Skeletal muscle tissue (tissue), 3 donors: ENCODE measurements at regions not wholly inside any gene's neighbourhood (a gene's known extent, or its start where the extent isn't known, plus 50 kb on each side); places are given as distances from the start of the nearest gene placed in this dataset.

ENCODE experiments used
- H3K27ac ChIP-seq: one replicate; pipeline ENCODE4 v1.7.0; 2013; ENCODE audit warnings: mild to moderate bottlenecking, low read depth, low read length, inconsistent platforms
- H3K27me3 ChIP-seq, 3 donors: one replicate each; pipeline ENCODE4 v1.7.0; 2013; ENCODE audit warnings: low read length in 3 of 3; ENCODE audit not compliant: control insufficient read depth in 3 of 3, insufficient read depth in 3 of 3
- H3K36me3 ChIP-seq, 3 donors: one replicate each; pipeline ENCODE4 v1.7.0; 2013; ENCODE audit warnings: low read length in 3 of 3; ENCODE audit not compliant: control insufficient read depth in 3 of 3, insufficient read depth in 3 of 3
- H3K4me1 ChIP-seq, 3 donors: one replicate each; pipeline ENCODE4 v1.7.0; 2013; ENCODE audit warnings: low read length in 3 of 3, mild to moderate bottlenecking in 3 of 3; ENCODE audit not compliant: control insufficient read depth in 3 of 3, insufficient read depth in 3 of 3
- H3K4me3 ChIP-seq, 3 donors: one replicate each; pipeline ENCODE4 v1.7.0; 2013; ENCODE audit warnings: low read length in 3 of 3
- H3K9ac ChIP-seq, 3 donors: one replicate each; pipeline ENCODE4 v1.7.0; 2013; ENCODE audit warnings: low read length in 3 of 3, mild to moderate bottlenecking in 3 of 3, moderate library complexity in 2 of 3, low read depth in 1 of 3
- H3K9me3 ChIP-seq, 3 donors: one replicate each; pipeline ENCODE4 v1.7.0; 2013; ENCODE audit warnings: low read length in 3 of 3; ENCODE audit not compliant: control insufficient read depth in 3 of 3
- donor health status: Osteomylitis.

DNA sequence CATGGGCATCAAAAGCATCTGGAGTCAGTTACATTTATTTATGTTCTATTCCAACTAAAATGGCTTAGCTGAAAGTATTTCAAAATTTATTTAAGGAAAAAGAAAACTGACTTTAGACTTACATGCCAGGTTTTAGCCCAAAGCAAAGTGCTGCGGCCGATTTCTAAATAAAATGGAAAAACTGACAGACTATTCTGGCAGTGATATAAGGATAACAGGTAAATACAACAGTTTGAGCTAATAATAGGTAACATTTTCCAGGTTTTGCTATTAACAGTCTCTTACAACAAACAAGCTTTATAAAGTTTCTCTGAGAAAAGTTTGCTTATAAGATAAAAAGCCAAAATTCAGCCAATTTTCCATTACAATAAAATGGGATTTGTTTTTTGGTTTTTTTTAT is 937.2 kb upstream of the FLRT2 start:
- no peaks in the 10 kb centered on the region for H3K9me3 ChIP-seq
- no peaks in the 10 kb centered on the region for H3K27me3 ChIP-seq
- no peaks in the 10 kb centered on the region for H3K4me1 ChIP-seq
- no peak overlapping the region for H3K9ac ChIP-seq
- no peak overlapping the region for H3K27ac ChIP-seq
- H3K36me3 ChIP-seq: no peaks in the 10 kb centered on the region
- no peak overlapping the region for H3K4me3 ChIP-seq

DNA sequence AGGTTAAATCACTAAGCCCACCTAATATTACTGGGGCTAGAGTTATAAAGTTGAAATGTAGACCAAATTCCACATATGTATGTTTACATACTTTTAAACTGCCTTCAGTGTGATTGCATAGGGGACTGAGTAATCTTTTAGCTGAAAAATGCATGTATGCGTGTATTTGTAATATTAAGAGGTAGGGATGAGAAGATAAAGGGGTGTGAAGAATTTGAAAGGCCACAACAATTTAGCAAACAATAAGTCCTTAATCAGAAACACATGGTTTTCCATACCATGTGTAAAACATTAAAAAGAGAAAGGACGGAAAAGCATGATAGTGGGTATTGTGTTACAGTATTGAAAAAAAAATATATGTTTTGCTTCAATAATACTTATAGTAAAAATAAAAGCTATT is 919.9 kb upstream of the FLRT2 start:
- Histone ChIP-seq H3K4me3 (no peak overlapping the region), H3K27me3 (no peaks in the 10 kb centered on the region), H3K9ac (no peak overlapping the region), H3K4me1 (no peaks in the 10 kb centered on the region), H3K27ac (no peak overlapping the region), H3K36me3 (no peaks in the 10 kb centered on the region), H3K9me3 (no peaks in the 10 kb centered on the region)

DNA sequence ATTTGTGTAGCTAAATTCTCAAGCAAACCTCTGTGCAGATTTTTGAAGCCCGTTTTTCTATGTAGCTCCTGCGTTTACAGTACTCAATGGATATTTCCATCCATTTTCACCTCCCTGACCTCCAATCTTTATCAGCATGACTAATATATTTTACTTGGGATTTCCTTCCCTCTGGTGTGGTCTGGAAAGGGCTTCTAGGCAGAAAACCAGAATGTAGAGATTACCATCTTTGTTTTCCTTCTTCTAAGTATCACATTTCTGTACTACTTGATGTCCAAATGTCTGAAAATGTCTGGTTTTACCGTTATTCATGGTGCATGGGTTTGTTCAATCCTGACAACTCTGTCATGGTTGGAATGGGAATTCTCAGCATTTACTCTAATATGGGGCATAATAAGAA is 907.6 kb upstream of the FLRT2 start:
- H3K9ac ChIP-seq: no peak overlapping the region

DNA sequence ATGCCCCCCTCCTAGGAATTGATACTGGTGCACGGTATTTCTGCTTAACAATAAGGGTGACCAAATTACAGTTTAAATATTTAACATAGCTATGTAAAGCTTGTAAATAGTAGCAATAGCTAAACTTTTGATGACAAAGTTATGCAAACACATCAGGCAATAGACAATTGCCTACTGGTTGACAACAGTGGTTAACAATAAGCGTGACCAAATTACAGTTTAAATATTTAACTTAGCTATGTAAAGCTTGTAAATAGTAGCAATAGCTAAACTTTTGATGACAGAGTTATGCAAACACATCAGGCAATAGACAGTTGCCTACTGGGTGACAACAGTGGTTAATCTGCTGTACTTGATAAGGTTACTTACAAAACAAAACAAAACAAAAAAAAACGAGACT is 886.5 kb upstream of the FLRT2 start:
- H3K9ac ChIP-seq: no peak overlapping the region
- H3K27ac ChIP-seq: no peak overlapping the region

More for the DNA sequence above, 907.6 kb upstream of the FLRT2 start:
- Histone ChIP-seq H3K36me3 (no peaks in the 10 kb centered on the region), H3K4me3 (no peak overlapping the region), H3K9me3 (no peaks in the 10 kb centered on the region), H3K27ac (no peak overlapping the region), H3K27me3 (no peaks in the 10 kb centered on the region), H3K4me1 (no peaks in the 10 kb centered on the region)

DNA sequence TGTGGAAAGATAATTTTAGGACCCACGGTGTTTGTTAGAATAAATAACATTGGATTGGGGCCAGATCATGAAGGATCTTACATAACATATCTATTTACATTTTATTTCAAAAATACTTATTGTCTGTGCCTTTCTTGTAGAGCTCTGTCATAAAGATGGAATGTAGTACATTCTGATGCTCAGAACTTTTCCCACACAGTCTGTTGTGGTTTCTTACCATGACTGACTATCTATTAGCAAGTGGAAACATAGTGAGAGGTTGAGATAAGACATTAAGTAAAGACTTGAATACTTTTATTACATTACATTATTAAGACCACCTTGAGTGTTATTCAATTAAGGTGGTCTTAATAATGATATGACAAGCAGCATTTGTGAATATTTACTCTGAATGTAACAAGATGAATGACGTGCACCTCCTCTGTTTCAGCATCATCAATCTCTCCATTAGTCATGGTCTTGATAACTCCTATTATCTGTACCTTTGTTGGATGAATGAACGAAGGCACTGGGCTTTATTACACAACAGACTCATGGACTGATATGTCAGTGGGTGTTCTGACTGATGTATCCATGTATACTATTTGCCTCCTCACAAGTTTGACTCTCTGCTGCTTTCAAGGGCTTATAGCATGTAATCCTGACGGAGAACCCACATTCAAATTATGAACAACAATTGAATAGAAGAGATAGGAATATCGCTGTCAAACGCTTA is 883.0 kb upstream of the FLRT2 start:
- H3K9ac ChIP-seq: no peak overlapping the region
- H3K27ac ChIP-seq: no peak overlapping the region
- no peak overlapping the region for H3K4me3 ChIP-seq
- no peaks in the 10 kb centered on the region for H3K36me3 ChIP-seq
- H3K4me1 ChIP-seq: no peaks in the 10 kb centered on the region
- no peaks in the 10 kb centered on the region for H3K9me3 ChIP-seq
- no peaks in the 10 kb centered on the region for H3K27me3 ChIP-seq

More for the DNA sequence above, 886.5 kb upstream of the FLRT2 start:
- Histone ChIP-seq H3K4me3 (no peak overlapping the region), H3K36me3 (no peaks in the 10 kb centered on the region), H3K9me3 (no peaks in the 10 kb centered on the region), H3K4me1 (no peaks in the 10 kb centered on the region), H3K27me3 (no peaks in the 10 kb centered on the region)

DNA sequence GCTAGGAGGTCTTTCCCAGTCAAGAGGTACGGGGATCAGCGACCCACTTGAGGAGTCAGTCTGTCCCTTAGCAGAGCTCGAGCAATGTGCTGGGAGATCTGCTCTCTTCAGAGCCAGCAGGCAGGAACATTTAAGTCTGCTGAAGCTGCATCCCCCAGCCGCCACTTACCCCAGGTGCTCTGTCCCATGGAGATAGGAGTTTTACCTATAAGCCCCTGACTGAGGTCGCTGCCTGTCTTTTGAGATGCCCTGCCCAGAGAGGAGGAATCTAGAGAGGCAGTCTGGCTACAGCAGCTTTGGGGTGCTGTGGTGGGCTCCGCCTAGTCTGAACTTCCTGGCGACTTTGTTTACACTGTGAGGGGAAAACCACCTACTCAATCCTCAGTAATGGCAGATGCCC is 874.9 kb upstream of the FLRT2 start:
- Histone ChIP-seq H3K27me3 (no peaks in the 10 kb centered on the region), H3K4me3 (no peak overlapping the region), H3K27ac (no peak overlapping the region), H3K9ac (no peak overlapping the region), H3K9me3 (no peaks in the 10 kb centered on the region), H3K36me3 (no peaks in the 10 kb centered on the region), H3K4me1 (no peaks in the 10 kb centered on the region)

DNA sequence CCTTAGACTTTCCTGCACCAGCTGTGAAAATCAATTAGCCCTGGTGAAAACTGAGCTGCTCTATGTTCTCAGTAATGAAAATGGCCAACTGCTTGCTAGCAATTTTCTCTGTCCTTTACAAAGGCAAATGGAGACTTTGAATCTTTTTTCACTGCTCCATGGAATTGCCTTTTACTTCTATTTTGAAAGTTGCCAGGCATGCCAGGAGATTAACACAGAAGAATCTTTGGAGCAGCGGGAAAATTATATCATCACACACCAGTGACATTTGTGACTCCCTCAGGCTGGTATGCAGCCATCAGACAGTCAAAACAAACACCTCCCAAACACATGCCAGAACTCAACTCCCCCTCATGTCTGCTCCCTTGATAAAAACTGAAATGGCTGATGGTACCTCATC is 872.0 kb upstream of the FLRT2 start:
- Histone ChIP-seq H3K4me1 (no peaks in the 10 kb centered on the region), H3K9me3 (no peaks in the 10 kb centered on the region), H3K4me3 (no peak overlapping the region), H3K36me3 (no peaks in the 10 kb centered on the region), H3K27ac (no peak overlapping the region), H3K9ac (no peak overlapping the region), H3K27me3 (no peaks in the 10 kb centered on the region)

DNA sequence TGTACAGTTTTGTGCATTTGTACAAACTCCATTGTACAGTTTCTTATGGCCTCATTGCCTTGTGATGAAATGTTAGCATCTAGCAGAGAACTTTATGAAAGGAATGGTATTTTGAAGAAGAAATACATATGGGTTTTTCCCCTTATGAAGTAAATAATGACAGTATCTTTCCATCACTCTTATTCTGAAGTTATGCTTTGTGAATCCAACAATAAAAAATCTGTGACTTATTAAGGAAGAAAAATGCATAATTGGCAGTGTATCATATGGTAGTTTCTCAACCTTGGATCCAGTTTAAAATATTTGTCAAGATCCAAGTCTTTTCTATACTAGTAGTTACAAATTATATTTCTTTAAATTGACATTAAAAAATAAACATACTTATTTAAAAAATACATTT is 859.1 kb upstream of the FLRT2 start:
- Histone ChIP-seq H3K9me3 (no peaks in the 10 kb centered on the region), H3K36me3 (no peaks in the 10 kb centered on the region), H3K9ac (no peak overlapping the region), H3K4me3 (no peak overlapping the region), H3K27ac (no peak overlapping the region), H3K27me3 (no peaks in the 10 kb centered on the region), H3K4me1 (no peaks in the 10 kb centered on the region)

DNA sequence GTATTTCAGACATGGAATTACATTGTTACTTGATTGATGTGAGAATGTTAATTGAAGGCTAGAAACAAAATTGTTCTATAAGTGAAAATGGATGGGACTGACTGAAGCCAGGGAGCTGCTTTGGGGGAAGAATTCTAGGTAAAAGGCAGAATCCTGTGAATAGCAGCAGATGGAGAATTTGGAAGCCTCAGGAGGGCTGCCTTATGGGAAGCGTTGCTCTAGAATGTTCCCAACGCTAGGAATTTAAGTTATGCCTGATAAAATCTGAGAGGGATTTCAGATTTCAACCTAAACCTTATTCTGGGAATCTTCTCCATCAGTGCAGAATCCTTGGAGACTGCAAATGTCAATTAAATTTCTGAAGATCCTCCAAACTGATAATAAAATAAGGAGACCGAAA is 858.2 kb upstream of the FLRT2 start:
- Histone ChIP-seq H3K27ac (no peak overlapping the region), H3K36me3 (no peaks in the 10 kb centered on the region), H3K9ac (no peak overlapping the region), H3K4me1 (no peaks in the 10 kb centered on the region), H3K9me3 (no peaks in the 10 kb centered on the region), H3K27me3 (no peaks in the 10 kb centered on the region), H3K4me3 (no peak overlapping the region)

DNA sequence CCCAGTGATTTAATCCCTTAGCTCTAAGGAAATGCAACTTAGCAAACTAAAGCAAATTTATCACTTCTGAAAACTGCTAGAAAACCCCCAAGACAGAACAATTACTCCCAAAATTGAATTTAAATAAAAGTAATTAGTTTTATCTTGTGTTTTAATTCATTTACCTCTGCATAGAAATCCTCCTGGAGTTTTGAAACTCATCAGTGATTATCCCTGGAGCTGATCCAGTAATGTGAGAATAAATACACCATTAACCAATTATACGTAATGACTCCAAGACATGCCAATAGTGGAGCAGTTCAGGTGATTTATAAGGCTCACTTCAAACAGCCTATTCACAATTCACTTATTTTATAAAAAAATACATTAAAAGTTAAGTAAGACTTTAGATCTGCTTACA is 855.3 kb upstream of the FLRT2 start:
- H3K27ac ChIP-seq: no peak overlapping the region
- H3K9me3 ChIP-seq: no peaks in the 10 kb centered on the region
- no peaks in the 10 kb centered on the region for H3K4me1 ChIP-seq
- H3K27me3 ChIP-seq: no peaks in the 10 kb centered on the region
- H3K4me3 ChIP-seq: no peak overlapping the region
- no peaks in the 10 kb centered on the region for H3K36me3 ChIP-seq
- no peak overlapping the region for H3K9ac ChIP-seq
